AG20443 (cell line): ENCODE measurements at regions not wholly inside any gene's neighbourhood (a gene's known extent, or its start where the extent isn't known, plus 50 kb on each side); places are given as distances from the start of the nearest gene placed in this dataset.
"Not testable (repeated sequence)": the region's sequence is repeated elsewhere in the genome, so short reads cannot be mapped to it uniquely, and the experiment has no call there.

Source experiments
- DNase-seq: peaks from one replicate; pipeline ENCODE4 v3.0.0; 2012; ENCODE audit warnings: low spot score, mixed read lengths

- DNase-seq, result peak; percentile 69
These were observed 107.6 kb downstream of the ETS2 start for GRCh38 chr21:38913120-38913892.

- DNase-seq, result no peak
These were observed 107.0 kb downstream of the ETS2 start for GRCh38 chr21:38912789-38913119.

DNA sequence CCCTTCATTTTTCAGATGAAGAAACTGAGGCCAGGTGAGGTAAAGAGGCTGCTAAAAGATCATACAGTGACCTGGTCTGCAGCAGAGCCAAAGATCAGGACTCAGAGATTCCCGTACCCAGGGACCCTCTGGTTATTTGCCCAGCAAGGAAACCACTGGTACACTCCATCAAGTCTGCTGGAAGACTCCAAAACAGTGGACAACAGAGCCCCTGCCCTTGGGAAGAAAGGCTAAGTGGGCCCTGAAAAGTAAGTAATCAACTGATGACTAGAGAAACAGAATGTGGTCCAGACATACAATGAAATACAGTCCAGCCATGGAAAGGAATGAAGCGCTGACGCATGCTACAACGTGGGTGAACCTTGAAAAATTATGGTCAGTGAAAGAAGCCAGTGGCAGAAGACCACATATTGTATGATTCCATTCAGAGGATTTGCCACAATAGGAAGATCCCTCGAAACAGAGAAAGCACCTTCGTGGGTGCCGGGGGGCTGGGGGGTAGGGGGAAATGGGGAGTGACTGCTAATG is 106.4 kb downstream of the ETS2 start:
- DNase-seq, result no peak

- DNase-seq, result no peak
These were observed 105.9 kb downstream of the ETS2 start for GRCh38 chr21:38911484-38912101.

DNA sequence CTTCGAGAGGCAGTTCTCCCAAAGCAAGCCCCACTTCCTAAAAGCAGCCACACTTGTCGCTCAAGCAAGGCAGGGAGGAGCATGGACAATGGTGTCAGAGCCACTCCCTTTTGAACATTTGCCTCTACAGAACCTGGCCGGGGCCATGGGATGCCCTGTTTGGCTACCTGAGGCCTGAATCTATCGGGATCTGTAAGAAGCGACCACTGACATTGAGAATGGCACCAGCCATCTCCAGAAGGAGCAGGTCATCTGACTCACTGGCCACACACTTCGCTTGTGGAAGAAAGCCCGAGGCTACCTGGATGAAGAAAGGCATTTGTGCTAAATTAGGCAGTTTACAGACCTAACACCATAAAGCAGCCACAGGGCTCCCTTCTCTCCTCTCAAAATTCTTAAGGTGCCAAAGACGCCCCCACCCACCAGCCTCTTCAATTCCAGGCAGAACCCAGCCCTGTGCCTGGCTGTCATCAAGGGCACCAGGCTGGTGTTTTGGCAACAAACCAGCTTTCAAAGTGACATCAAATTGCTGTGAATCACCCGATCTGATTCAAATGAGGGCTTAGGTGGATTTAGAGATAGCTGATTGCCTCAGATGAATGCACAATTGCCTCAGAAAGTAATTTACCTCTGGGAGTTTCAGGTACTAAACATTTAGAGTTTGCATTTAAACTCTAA is 104.8 kb downstream of the ETS2 start:
- no peak for DNase-seq

GRCh38 chr21:38909929-38910328 is 104.2 kb downstream of the ETS2 start:
- no peak for DNase-seq

GRCh38 chr21:38909109-38909508 is 103.4 kb downstream of the ETS2 start:
- no peak for DNase-seq

DNA sequence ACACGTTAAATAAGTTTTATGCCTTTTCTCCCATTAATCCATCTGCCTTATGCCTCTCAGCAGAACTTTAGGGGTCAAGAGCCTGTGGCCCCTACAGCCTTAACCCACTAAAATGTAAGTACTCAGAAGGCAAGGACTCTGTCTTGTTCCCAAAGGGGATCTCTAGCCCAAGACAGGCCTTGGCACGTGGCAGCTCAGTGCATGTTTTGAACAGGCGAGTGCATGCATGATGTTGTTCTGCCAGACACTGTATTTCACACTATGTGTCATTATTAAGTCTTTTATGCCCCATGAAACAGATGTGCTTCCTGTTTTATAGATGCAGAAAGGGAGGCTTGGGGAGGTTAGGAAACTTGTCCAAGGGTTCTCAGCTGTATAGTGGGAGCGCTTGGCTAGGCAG is 102.8 kb downstream of the ETS2 start:
- no peak for DNase-seq

- DNase-seq, result no peak
These were observed 100.0 kb downstream of the ETS2 start for GRCh38 chr21:38905752-38906151.

DNA sequence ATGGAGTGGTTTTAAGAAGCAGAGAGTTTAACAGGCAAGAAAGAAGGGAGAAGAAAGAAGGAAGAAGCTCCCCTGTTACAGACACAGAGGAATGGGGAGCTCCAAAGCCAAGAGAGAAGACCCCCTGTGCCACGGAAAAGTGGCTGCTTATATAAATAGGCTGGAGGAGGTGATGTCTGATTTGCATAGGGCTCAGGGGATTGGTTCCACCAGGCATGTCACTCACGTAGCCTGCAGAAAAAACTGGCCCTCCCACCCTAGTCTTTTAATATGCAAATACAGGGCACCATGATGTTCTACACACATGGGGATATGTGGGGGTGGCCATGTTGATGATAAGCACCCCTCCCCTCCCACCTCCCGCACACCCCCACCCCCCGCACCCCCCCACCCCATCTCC is 99.6 kb downstream of the ETS2 start:
- no peak for DNase-seq

- DNase-seq, result no peak
These were observed 98.0 kb downstream of the ETS2 start for GRCh38 chr21:38903690-38904139.

DNA sequence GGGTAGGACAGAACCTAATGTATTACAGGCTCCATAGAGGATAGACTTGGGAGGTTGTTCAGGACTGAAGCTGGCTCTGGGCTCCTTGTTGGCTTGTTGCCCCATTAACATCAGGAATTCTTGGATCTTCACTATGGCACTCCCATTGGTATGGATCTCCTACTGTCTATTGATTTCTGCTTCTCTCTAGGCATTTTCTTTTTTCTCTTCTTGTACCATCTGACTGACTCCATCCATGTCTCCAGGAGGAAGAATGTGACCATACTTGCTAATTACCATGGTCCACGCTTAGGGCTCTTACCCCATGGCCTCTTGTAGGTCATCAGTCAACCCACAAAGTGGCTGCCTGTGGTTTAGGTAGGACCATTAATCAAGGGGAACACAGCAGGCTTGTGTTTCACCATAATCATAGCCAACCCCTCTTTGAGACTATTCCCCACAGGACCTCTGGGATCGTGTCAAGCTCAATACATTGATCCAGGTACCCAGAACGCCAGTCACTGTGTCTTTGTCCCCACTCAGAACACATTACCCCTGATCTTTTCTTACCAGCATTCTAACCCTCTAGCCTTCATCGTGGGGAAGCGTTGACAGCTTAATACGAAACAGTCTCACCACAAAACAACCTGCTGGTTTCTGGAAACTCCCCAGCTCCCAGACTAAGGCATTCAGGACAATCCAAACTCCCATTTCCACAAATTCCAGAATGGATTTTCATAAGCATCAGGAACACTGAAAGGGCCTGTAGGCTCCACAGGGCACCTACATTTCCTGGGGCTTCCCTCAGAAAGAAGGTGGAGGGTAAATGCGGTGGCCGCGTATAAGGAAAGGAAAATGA is 97.1 kb downstream of the ETS2 start:
- no peak for DNase-seq

DNA sequence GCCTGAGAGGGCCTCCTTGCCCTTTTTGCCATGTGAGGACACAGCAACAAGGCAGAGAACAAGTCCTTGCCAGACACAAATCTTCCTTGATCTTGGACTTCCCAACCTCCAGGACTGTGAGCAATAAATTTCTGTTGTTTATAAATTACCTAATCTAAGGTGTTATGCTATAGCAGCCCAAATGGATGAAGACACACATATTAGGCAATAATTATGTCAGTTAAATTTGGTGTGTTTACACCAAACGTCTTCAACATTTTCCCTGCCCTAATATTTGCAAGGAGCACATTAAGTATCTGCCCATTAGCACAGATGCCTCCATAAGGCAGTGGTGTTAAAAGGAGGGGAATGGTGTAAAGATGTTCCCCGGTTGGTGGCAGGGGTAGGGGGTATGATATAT is 94.8 kb downstream of the ETS2 start:
- no peak for DNase-seq

GRCh38 chr21:38899985-38900384 is 94.3 kb downstream of the ETS2 start:
- not testable (repeated sequence) for DNase-seq

DNA sequence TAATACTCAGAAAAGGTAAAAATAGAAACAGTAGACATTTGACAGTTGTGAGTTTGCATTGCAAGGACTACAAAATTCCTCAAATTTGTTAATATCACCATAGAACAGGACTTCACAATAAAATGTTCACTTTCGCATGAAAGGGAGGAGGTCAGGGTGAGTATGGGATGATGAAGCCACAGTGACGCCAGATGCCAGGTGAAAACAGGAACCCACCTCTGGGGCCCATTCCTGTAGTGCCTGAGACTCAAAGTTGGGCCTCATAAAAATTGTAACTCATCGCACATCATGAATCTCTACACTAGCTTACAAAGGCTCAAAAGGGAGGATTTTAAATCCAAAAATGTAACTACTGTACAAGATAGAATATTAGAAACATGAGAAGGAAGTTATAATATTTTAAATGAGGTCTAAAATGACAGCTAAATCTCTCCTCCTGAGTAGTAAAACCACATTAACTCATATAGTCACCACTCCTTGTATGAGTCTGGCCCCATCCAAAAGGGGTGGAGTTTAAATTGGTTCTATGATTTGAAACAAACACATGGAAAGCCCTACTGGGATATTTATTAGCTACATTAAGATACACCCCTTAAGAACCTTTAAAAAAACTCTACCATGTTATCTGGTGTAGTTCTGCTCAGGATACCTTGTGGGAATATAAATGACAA is 93.7 kb downstream of the ETS2 start:
- no peak for DNase-seq

- no peak for DNase-seq
These were observed 92.8 kb downstream of the ETS2 start for GRCh38 chr21:38898422-38899096.

- DNase-seq, result no peak
These were observed 92.0 kb downstream of the ETS2 start for GRCh38 chr21:38897532-38898421.

- no peak for DNase-seq
These were observed 89.2 kb downstream of the ETS2 start for GRCh38 chr21:38894899-38895298.

DNA sequence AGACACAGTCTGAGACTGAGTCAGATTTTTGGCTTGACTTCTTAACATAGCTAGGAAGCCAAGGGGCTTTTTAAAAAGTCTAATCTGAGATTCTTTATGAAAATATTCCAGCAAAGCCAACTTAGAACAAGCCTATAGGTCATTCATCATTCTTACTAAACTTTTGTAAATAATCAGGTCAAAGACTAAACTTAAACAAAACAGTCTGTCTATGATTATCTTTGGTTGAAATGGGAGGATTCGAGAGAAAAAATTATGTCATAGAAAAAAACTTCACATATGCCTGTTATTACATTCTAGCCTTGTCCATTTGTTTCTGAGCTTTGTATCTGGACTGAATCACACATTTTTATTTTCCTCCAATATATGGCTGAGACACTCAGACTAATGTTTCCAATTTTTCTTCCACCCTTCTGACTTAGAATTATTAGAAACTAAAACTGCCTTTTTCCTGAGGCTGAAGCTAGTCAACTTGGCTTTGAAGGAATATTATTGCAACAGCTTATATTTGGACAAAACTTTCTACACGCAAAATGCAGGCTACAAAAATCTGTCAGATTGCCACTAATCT is 83.3 kb downstream of the ETS2 start:
- DNase-seq, result no peak

- no peak for DNase-seq
These were observed 82.0 kb downstream of the ETS2 start for GRCh38 chr21:38887749-38888148.
